Skeletal muscle tissue (tissue), 3 donors: ENCODE measurements at regions not wholly inside any gene's neighbourhood (a gene's known extent, or its start where the extent isn't known, plus 50 kb on each side); places are given as distances from the start of the nearest gene placed in this dataset.

Experiments
- H3K27ac ChIP-seq: one replicate; pipeline ENCODE4 v1.7.0; 2013; ENCODE audit warnings: mild to moderate bottlenecking, low read depth, low read length, inconsistent platforms
- H3K27me3 ChIP-seq, 3 donors: one replicate each; pipeline ENCODE4 v1.7.0; 2013; ENCODE audit warnings: low read length in 3 of 3; ENCODE audit not compliant: control insufficient read depth in 3 of 3, insufficient read depth in 3 of 3
- H3K36me3 ChIP-seq, 3 donors: one replicate each; pipeline ENCODE4 v1.7.0; 2013; ENCODE audit warnings: low read length in 3 of 3; ENCODE audit not compliant: control insufficient read depth in 3 of 3, insufficient read depth in 3 of 3
- H3K4me1 ChIP-seq, 3 donors: one replicate each; pipeline ENCODE4 v1.7.0; 2013; ENCODE audit warnings: low read length in 3 of 3, mild to moderate bottlenecking in 3 of 3; ENCODE audit not compliant: control insufficient read depth in 3 of 3, insufficient read depth in 3 of 3
- H3K4me3 ChIP-seq, 3 donors: one replicate each; pipeline ENCODE4 v1.7.0; 2013; ENCODE audit warnings: low read length in 3 of 3
- H3K9ac ChIP-seq, 3 donors: one replicate each; pipeline ENCODE4 v1.7.0; 2013; ENCODE audit warnings: low read length in 3 of 3, mild to moderate bottlenecking in 3 of 3, moderate library complexity in 2 of 3, low read depth in 1 of 3
- H3K9me3 ChIP-seq, 3 donors: one replicate each; pipeline ENCODE4 v1.7.0; 2013; ENCODE audit warnings: low read length in 3 of 3; ENCODE audit not compliant: control insufficient read depth in 3 of 3
- donor health status: Osteomylitis.

- Histone ChIP-seq H3K9me3 (no peaks in the 10 kb centered on the region), H3K36me3 (no peaks in the 10 kb centered on the region), H3K4me3 (no peak overlapping the region), H3K4me1 (peaks cover 3 to 7% (median 4%) of the 10 kb centered on the region in 3 donors), H3K9ac (no peak overlapping the region), H3K27ac (no peak overlapping the region), H3K27me3 (peaks cover 0 to 12% (median 0%) of the 10 kb centered on the region in 3 donors)
Measured at GRCh38 chr1:200245473-200245872, 164.4 kb downstream of the ZNF281 start.

- peak overlapping the region; percentile 64 for H3K27ac ChIP-seq
- H3K9ac ChIP-seq, result peak overlapping the region in 2 of 3 donors; percentile 15 to 55
- peak overlapping the region; percentile 19 to 58 (median 38) for H3K4me3 ChIP-seq
- H3K9me3 ChIP-seq, result no peaks in the 10 kb centered on the region
- no peaks in the 10 kb centered on the region for H3K36me3 ChIP-seq
- peaks cover 0 to 12% (median 0%) of the 10 kb centered on the region in 3 donors for H3K27me3 ChIP-seq
- peaks cover 3 to 7% (median 4%) of the 10 kb centered on the region in 3 donors for H3K4me1 ChIP-seq
Measured at GRCh38 chr1:200243042-200243437, 166.8 kb downstream of the ZNF281 start.

- peaks cover 3 to 7% (median 4%) of the 10 kb centered on the region in 3 donors for H3K4me1 ChIP-seq
- H3K9me3 ChIP-seq, result no peaks in the 10 kb centered on the region
- peak overlapping the region; percentile 19 to 58 (median 38) for H3K4me3 ChIP-seq
- H3K9ac ChIP-seq, result peak overlapping the region in 2 of 3 donors; percentile 15 to 55
- peak overlapping the region; percentile 64 for H3K27ac ChIP-seq
- no peaks in the 10 kb centered on the region for H3K36me3 ChIP-seq
- peaks cover 0 to 10% (median 0%) of the 10 kb centered on the region in 3 donors for H3K27me3 ChIP-seq
Measured at GRCh38 chr1:200242110-200243041, 167.5 kb downstream of the ZNF281 start.

- no peak overlapping the region for H3K4me3 ChIP-seq
- H3K27ac ChIP-seq, result no peak overlapping the region
- H3K9ac ChIP-seq, result no peak overlapping the region
- peaks cover 0 to 4% (median 0%) of the 10 kb centered on the region in 3 donors for H3K27me3 ChIP-seq
- H3K4me1 ChIP-seq, result peaks cover 3 to 7% (median 4%) of the 10 kb centered on the region in 3 donors
- no peaks in the 10 kb centered on the region for H3K9me3 ChIP-seq
- no peaks in the 10 kb centered on the region for H3K36me3 ChIP-seq
Measured at GRCh38 chr1:200240656-200241055, 169.2 kb downstream of the ZNF281 start.

GRCh38 chr1:200238311-200238710 lies 171.5 kb downstream of the ZNF281 start:
- Histone ChIP-seq H3K9ac (no peak overlapping the region), H3K36me3 (no peaks in the 10 kb centered on the region), H3K4me3 (no peak overlapping the region), H3K27me3 (no peaks in the 10 kb centered on the region), H3K9me3 (no peaks in the 10 kb centered on the region), H3K4me1 (peaks cover 3 to 7% (median 4%) of the 10 kb centered on the region in 3 donors), H3K27ac (no peak overlapping the region)

- Histone ChIP-seq H3K27ac (no peak overlapping the region), H3K4me3 (no peak overlapping the region), H3K4me1 (peaks cover 1 to 2% (median 2%) of the 10 kb centered on the region in 3 donors), H3K9me3 (no peaks in the 10 kb centered on the region), H3K27me3 (no peaks in the 10 kb centered on the region), H3K36me3 (no peaks in the 10 kb centered on the region), H3K9ac (no peak overlapping the region)
Measured at GRCh38 chr1:200237066-200237465, 172.8 kb downstream of the ZNF281 start.

- H3K36me3 ChIP-seq, result no peaks in the 10 kb centered on the region
- no peak overlapping the region for H3K27ac ChIP-seq
- no peak overlapping the region for H3K4me3 ChIP-seq
- no peaks in the 10 kb centered on the region for H3K27me3 ChIP-seq
- H3K9ac ChIP-seq, result no peak overlapping the region
- H3K4me1 ChIP-seq, result no peaks in the 10 kb centered on the region
- no peaks in the 10 kb centered on the region for H3K9me3 ChIP-seq
Measured at GRCh38 chr1:200234938-200235337, 174.9 kb downstream of the ZNF281 start.

GRCh38 chr1:200233393-200233792 lies 176.4 kb downstream of the ZNF281 start:
- no peaks in the 10 kb centered on the region for H3K4me1 ChIP-seq
- H3K27me3 ChIP-seq, result no peaks in the 10 kb centered on the region
- H3K27ac ChIP-seq, result peak overlapping the region; percentile 18
- H3K9me3 ChIP-seq, result no peaks in the 10 kb centered on the region
- no peak overlapping the region for H3K9ac ChIP-seq
- H3K4me3 ChIP-seq, result no peak overlapping the region
- H3K36me3 ChIP-seq, result no peaks in the 10 kb centered on the region

GRCh38 chr1:200231787-200232231 lies 178.0 kb downstream of the ZNF281 start:
- Histone ChIP-seq H3K36me3 (no peaks in the 10 kb centered on the region), H3K9ac (no peak overlapping the region), H3K4me1 (peaks cover 0 to 4% (median 0%) of the 10 kb centered on the region in 3 donors), H3K27me3 (no peaks in the 10 kb centered on the region), H3K4me3 (no peak overlapping the region), H3K9me3 (no peaks in the 10 kb centered on the region), H3K27ac (peak overlapping the region; percentile 63)

- no peaks in the 10 kb centered on the region for H3K9me3 ChIP-seq
- H3K27ac ChIP-seq, result no peak overlapping the region
- no peak overlapping the region for H3K9ac ChIP-seq
- peaks cover 0 to 4% (median 0%) of the 10 kb centered on the region in 3 donors for H3K4me1 ChIP-seq
- H3K36me3 ChIP-seq, result no peaks in the 10 kb centered on the region
- no peaks in the 10 kb centered on the region for H3K27me3 ChIP-seq
- H3K4me3 ChIP-seq, result no peak overlapping the region
Measured at GRCh38 chr1:200230671-200231070, 179.2 kb downstream of the ZNF281 start.
